ENCODE measurements at regions not wholly inside any gene's neighbourhood (a gene's known extent, or its start where the extent isn't known, plus 50 kb on each side); places are given as distances from the start of the nearest gene placed in this dataset.

- in situ Hi-C loops (cut with MboI; ENCODE audit: low sequenced_read_pairs in 4 of 4) (no loop called here), intact Hi-C loops (cut with DNase I; ENCODE audit: low total_unique reads) (no loop called here)
- H3K4me3 ChIP-seq: no peak overlapping the region
- DNase-seq (no peak), ATAC-seq (no peak)
- H3K27me3 ChIP-seq: no peaks in the 10 kb centered on the region
- H3K27ac ChIP-seq: no peak overlapping the region
- H3K4me1 ChIP-seq: no peaks in the 10 kb centered on the region
- H3K36me3 ChIP-seq: no peaks in the 10 kb centered on the region
- TF ChIP-seq CTCF (IDR thresholded peaks at IDR 0.05 in 4 of 5, conservative IDR thresholded peaks at IDR 0.05 in 1 of 5): no peak
- TF ChIP-seq POLR2A (IDR thresholded peaks at IDR 0.05): no peak
- no peaks in the 10 kb centered on the region for H3K9me3 ChIP-seq
These were observed 375.1 kb upstream of the ST8SIA4 start for GRCh38 chr5:101278011-101278687.

- no peak overlapping the region for H3K4me3 ChIP-seq
- no peak overlapping the region for H3K27ac ChIP-seq
- no peaks in the 10 kb centered on the region for H3K9me3 ChIP-seq
- H3K36me3 ChIP-seq: no peaks in the 10 kb centered on the region
- no peaks in the 10 kb centered on the region for H3K27me3 ChIP-seq
- in situ Hi-C loops (cut with MboI; ENCODE audit: low sequenced_read_pairs in 4 of 4): no loop called here
- ATAC-seq (no peak), DNase-seq (no peak)
- TF ChIP-seq POLR2A (IDR thresholded peaks at IDR 0.05): no peak
- TF ChIP-seq CTCF (IDR thresholded peaks at IDR 0.05 in 4 of 5, conservative IDR thresholded peaks at IDR 0.05 in 1 of 5): no peak
- intact Hi-C loops (cut with DNase I; ENCODE audit: low total_unique reads): no loop called here
- no peaks in the 10 kb centered on the region for H3K4me1 ChIP-seq
These were observed 368.9 kb upstream of the ST8SIA4 start for GRCh38 chr5:101271945-101272344.

- no peaks in the 10 kb centered on the region for H3K4me1 ChIP-seq
- H3K9me3 ChIP-seq: no peaks in the 10 kb centered on the region
- ATAC-seq (no peak), DNase-seq (no peak)
- TF ChIP-seq CTCF (IDR thresholded peaks at IDR 0.05 in 4 of 5, conservative IDR thresholded peaks at IDR 0.05 in 1 of 5) (no peak), POLR2A (IDR thresholded peaks at IDR 0.05) (no peak)
- intact Hi-C loops (cut with DNase I; ENCODE audit: low total_unique reads): no loop called here
- H3K4me3 ChIP-seq: no peak overlapping the region
- H3K36me3 ChIP-seq: no peaks in the 10 kb centered on the region
- no peak overlapping the region for H3K27ac ChIP-seq
- H3K27me3 ChIP-seq: no peaks in the 10 kb centered on the region
- in situ Hi-C loops (cut with MboI; ENCODE audit: low sequenced_read_pairs in 4 of 4): no loop called here
These were observed 368.3 kb upstream of the ST8SIA4 start for GRCh38 chr5:101271416-101271815.

GRCh38 chr5:101260857-101261256 lies 357.8 kb upstream of the ST8SIA4 start:
- Histone ChIP-seq H3K4me1 (no peaks in the 10 kb centered on the region), H3K4me3 (no peak overlapping the region), H3K36me3 (no peaks in the 10 kb centered on the region), H3K27me3 (no peaks in the 10 kb centered on the region), H3K9me3 (no peaks in the 10 kb centered on the region), H3K27ac (no peak overlapping the region)
- TF ChIP-seq CTCF (IDR thresholded peaks at IDR 0.05 in 4 of 5, conservative IDR thresholded peaks at IDR 0.05 in 1 of 5): no peak
- no peak for TF ChIP-seq POLR2A (IDR thresholded peaks at IDR 0.05)
- ATAC-seq: no peak
- in situ Hi-C loops (cut with MboI; ENCODE audit: low sequenced_read_pairs in 4 of 4) (no loop called here), intact Hi-C loops (cut with DNase I; ENCODE audit: low total_unique reads) (no loop called here)
- no peak for DNase-seq

- H3K9me3 ChIP-seq: no peaks in the 10 kb centered on the region
- ATAC-seq (no peak), DNase-seq (no peak)
- H3K4me3 ChIP-seq: no peak overlapping the region
- H3K36me3 ChIP-seq: no peaks in the 10 kb centered on the region
- TF ChIP-seq POLR2A (IDR thresholded peaks at IDR 0.05): no peak
- TF ChIP-seq CTCF (IDR thresholded peaks at IDR 0.05 in 4 of 5, conservative IDR thresholded peaks at IDR 0.05 in 1 of 5): no peak
- H3K27ac ChIP-seq: no peak overlapping the region
- in situ Hi-C loops (cut with MboI; ENCODE audit: low sequenced_read_pairs in 4 of 4) (no loop called here), intact Hi-C loops (cut with DNase I; ENCODE audit: low total_unique reads) (no loop called here)
- no peaks in the 10 kb centered on the region for H3K4me1 ChIP-seq
- H3K27me3 ChIP-seq: no peaks in the 10 kb centered on the region
These were observed 350.0 kb upstream of the ST8SIA4 start for GRCh38 chr5:101253096-101253495.
